GM21576 (cell line): ENCODE measurements at regions not wholly inside any gene's neighbourhood (a gene's known extent, or its start where the extent isn't known, plus 50 kb on each side); places are given as distances from the start of the nearest gene placed in this dataset.

Source experiments
- ATAC-seq: cut with Tn5 transposase; IDR thresholded peaks from one replicate; pipeline ENCODE4 v1.9.1; 2021; ENCODE audit warnings: mild to moderate bottlenecking, moderate library complexity; ENCODE audit not compliant: unreplicated experiment

GRCh38 chr12:93042283-93042682 lies 113.2 kb upstream of the EEA1 start:
- no peak for ATAC-seq

DNA sequence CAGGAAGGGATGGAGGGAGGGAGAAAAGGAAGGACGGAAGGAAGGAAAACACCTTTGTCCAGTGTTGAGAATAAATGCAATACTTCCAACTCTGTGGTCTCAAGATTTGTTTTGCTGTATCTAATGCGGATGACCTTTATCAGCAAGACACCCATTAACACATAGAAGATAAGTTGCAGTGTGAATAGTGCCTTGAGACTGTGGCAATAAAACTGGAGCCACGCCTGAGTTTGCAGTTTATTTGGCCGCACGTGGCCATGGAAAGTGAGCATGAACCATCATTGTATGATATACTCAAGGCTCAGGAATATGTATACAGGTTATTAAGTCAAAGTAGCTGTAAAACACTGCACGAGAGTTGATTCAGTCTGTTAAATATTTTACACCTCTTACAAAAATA lies 113.6 kb upstream of the EEA1 start:
- ATAC-seq: no peak

DNA sequence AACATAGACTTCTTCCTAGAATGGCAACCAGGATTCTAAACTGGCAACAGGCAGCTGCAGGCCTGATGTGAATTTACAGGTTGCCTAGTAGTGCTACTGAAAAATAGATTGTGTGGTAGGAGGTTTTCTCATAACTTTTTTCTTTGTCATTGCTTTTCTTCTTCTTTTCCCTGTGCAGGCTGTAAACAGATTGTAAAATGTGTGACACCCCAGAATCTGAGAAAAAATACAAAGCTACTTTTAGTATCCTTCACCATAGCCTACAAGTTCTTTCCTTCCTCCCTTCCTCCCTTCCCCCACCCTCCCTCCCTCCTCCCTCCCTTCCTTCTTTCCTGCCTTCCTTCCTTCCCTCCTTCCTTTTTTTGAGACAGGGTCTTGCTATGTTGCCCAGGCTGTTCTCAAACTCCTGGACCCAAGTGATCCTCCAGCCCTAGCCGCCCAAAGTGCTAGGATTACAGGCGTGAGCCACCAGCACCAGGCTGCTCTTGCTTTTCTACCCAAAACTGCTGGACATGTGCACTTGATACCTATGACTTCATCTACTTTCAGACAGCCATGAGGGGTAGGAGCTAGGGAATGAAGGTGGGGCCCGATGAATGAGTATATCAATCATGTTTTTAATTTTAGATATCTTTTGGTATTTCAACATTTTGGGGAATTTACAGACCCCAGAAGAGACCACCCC lies 114.2 kb upstream of the EEA1 start:
- ATAC-seq: no peak

DNA sequence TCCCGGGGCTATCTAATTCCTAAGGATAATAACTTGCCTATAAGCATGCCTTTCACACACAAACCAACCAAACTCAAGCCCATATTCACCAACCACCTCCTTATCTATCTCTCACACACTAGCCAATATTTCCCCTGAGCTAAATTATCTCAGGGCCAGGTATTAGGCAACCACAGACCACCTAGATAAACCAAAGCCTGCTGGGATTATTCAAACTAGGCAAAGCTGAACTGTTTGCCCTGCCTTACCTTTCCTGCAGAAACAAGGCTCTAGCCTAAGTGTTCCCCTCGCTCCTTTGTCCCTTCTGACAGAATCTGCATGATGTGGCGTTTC lies 114.7 kb upstream of the EEA1 start:
- no peak for ATAC-seq

DNA sequence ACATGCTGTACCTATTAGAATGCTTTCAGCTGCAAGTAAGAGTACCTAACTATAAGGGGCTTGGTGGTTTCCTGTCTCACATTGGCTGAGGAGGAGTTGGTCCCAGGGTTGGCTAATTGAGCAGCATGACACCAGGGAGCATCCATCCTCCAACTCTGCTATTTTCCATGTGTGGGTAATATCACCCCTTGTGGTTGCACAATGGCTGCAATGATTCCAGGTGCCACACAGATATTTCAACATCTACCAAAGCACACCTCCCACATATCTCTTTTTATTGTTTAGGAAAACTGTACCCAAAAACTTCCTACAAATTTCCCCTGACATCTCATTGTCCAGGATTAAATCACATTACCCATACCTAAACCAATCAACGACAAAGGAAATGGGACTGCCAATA lies 118.0 kb upstream of the EEA1 start:
- ATAC-seq: no peak

DNA sequence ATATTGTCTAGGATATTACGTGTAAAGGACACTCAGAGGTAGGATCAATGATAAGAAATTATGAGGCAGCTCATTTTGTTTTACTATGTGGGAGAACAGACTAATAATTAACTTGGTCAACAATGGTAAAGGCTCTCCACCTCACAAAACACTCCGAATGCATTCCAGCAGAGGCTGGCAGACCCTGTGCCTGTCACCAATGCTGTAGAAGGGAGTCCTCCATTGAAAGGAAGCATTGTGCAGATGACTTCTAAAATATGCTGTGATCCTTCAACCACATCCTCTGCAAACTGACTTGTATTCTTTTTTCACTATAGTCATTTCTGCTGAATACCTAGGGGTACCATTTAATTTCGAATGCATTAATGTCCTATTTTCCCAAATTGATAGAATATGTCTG lies 119.6 kb upstream of the EEA1 start:
- ATAC-seq: no peak

- ATAC-seq: no peak
Observed at GRCh38 chr12:93050026-93050747, 121.1 kb upstream of the EEA1 start.

GRCh38 chr12:93050748-93051081 lies 121.6 kb upstream of the EEA1 start:
- ATAC-seq: no peak

DNA sequence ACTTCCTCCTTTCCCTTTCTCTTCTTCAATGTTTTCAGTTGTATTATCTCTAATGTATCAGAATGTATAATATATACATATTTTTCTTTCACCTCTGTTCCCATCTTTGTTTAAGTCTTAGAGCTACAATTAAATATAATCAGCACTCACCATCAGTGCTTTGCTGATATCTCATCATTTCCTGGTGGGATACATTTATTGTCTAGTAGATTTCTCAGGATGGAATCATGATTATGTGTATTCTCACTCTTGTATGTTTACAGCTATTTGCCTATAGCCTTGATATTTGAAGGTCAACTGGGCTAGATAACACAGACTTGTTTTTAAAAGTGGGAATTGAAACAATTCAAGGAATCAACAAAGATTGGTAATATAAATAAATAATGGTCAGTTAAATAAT lies 124.9 kb upstream of the EEA1 start:
- no peak for ATAC-seq

- no peak for ATAC-seq
Observed at GRCh38 chr12:93055221-93055620, 126.1 kb upstream of the EEA1 start.

- no peak for ATAC-seq
Observed at GRCh38 chr12:93056971-93057535, 128.0 kb upstream of the EEA1 start.

GRCh38 chr12:93058280-93058679 lies 129.2 kb upstream of the EEA1 start:
- no peak for ATAC-seq

DNA sequence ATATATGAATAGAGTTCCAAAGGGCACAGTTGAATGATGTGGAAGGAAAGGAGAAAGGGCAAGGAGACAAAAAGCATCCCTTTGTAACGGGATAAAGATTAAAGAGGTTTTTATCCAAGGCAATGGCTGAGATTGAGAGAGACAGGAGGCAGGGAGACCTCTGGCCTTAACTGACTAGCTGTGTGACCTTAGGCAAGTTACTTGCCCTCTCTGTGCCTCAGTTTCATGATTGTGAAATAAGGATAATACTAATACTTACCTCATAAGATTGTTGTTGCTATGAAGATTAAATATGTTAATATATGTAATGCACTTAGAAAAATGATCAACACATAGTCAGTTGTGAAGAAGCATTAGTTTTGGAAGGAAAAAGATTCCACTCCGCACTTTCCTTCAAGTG lies 130.2 kb upstream of the EEA1 start:
- no peak for ATAC-seq

- peak; percentile 99 for ATAC-seq
Observed at GRCh38 chr12:93059925-93060665, 131.0 kb upstream of the EEA1 start.

DNA sequence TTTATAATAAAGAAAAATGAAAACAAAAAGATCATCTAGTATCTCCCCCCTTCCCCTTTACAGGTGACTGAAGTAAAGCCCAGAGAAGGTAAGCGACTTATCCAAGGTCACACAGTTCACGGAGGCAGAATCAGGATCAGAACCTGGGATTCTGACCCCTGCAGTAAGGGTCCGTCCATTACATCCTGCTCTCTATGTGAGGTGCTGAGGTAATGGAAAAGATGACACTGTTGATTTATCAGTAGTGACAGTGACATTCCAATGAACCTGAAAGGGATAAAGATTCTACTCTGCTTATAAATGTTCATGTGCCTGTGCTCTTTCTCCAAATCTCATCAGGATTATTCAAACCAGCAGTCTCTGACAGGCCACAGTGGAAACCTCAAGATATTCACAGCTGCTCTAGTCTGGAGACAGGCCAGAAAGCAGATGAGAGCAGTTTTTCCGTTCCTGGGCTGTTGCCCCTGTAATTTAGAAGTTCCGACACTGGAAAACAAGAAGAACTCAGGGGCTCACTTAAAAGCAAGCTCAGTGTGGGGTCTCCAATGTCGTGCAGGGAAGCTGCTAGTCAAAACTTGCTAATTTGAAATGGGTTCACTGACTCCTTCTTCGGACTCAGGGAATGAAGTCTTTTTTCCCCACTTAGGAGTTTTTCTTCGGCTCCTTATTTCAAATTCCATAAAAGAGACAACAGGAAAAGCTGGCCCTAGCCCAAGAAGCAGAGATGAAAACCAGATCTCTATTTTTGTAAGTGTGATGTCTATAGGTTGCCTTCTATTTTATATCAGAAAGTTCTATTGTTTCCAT lies 131.8 kb upstream of the EEA1 start:
- ATAC-seq: peak; percentile 35

DNA sequence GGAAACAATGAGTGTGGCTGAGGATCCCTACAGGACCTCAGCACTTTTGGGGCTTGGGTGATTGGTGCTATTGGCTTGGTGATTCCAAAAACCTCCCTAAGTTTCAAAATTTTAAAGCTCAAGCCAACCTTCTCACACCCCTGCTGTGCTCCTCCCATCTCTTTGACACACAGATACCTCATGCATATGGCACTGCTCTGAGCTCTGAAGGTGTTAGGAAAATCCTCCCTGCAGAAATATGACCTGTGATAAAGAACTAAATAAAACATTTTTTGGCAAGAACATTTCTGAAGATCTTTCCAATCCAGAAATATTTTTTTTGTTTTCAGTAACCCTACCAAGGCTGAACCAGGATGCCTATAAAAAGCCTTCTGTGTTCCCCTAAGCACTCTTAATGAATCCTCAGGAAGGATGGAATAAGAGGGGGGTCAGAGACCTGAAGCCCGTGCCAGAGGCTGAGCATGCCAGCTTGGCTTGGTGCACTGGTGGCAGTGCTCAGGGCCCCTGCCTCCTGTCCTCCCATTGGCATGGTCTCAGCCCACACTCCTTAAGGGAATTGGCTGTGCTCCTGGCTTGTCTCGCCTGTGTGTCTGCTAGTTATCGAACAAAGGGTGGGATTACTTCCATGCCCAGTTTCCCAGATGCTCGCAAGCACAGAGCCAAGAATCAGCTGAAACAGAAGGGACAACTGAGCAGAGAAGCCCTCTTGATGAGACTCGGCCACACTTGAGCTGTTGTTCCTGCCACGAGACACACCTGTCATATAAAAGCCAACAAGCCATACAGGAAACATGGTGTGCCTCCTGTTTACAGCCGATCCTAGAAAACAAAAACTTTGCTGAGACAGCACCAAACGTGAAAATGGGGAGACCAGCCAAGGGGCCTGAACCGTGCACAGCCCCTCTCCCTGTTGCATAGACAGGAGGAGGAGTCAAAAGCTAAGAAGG lies 132.7 kb upstream of the EEA1 start:
- no peak for ATAC-seq

- ATAC-seq: no peak
Observed at GRCh38 chr12:93065896-93066295, 136.8 kb upstream of the EEA1 start.

DNA sequence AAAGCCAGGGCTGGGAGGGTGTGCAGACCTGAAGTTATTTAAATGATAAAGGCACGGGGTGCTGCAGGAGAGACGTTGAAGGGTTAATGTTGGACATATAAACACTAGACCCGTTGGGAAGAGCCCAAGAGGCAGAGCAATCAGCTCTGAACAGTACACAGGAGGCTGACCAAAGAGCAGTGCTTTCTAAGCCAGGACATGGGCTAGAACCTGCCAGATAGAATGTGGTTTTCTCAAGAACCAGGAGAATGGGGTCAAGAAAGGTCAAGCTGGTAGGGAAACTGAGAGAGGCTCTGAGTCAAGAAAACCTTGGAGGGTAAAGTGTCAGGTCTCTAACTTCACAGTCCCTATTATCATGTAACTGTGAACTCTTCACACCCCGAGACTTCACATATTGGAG lies 143.2 kb upstream of the EEA1 start:
- ATAC-seq: no peak

GRCh38 chr12:93073324-93073723 lies 144.2 kb upstream of the EEA1 start:
- ATAC-seq: no peak

GRCh38 chr12:93078059-93078458 lies 149.0 kb upstream of the EEA1 start:
- no peak for ATAC-seq
